Cardiac muscle cell (in vitro differentiated cells and primary cell): ENCODE measurements at regions not wholly inside any gene's neighbourhood (a gene's known extent, or its start where the extent isn't known, plus 50 kb on each side); places are given as distances from the start of the nearest gene placed in this dataset.

Source experiments
- DNase-seq, 2 donors: peaks; one replicate each; pipeline versions ENCODE4 v3.0.0 to v3.0.0-alpha.2; 2010 to 2017; ENCODE audit warnings: low read depth in 1 of 2, low spot score in 1 of 2
- H3K27ac ChIP-seq: fragments of 200-600 bp; sonication (generic); 2 replicates; pipeline ENCODE4 v1.5.1; 2016
- H3K27me3 ChIP-seq: fragments of 200-600 bp; sonication (generic); 2 replicates; pipeline ENCODE4 v1.6.0; 2016; ENCODE audit warnings: control low read depth
- H3K36me3 ChIP-seq: fragments of 200-600 bp; sonication (generic); 2 replicates; pipeline ENCODE4 v1.5.1; 2016; ENCODE audit warnings: control low read depth
- H3K4me1 ChIP-seq: fragments of 200-600 bp; sonication (generic); 2 replicates; pipeline ENCODE4 v1.8.1; 2017; ENCODE audit warnings: low read depth, mild to moderate bottlenecking, mixed run types
- H3K4me3 ChIP-seq: fragments of 200-600 bp; sonication (generic); 2 replicates; pipeline ENCODE4 v1.5.1; 2016; ENCODE audit warnings: mild to moderate bottlenecking
- H3K9me3 ChIP-seq: fragments of 200-600 bp; sonication (generic); 2 replicates; pipeline ENCODE4 v1.5.1; 2017; ENCODE audit warnings: low read depth, mild to moderate bottlenecking, control low read depth
- CTCF ChIP-seq: IDR thresholded peaks from 2 replicates; pipeline ENCODE4 v1.5.1; 2012; ENCODE audit warnings: low read depth, mild to moderate bottlenecking, low read length

- H3K27ac ChIP-seq, result no peak overlapping the region
- peaks cover 3% of the 10 kb centered on the region for H3K4me1 ChIP-seq
- peak in 1 of 2 donors; percentile 45 for DNase-seq
- no peaks in the 10 kb centered on the region for H3K9me3 ChIP-seq
- no peaks in the 10 kb centered on the region for H3K36me3 ChIP-seq
- H3K27me3 ChIP-seq, result no peaks in the 10 kb centered on the region
- no peak for TF ChIP-seq CTCF
- no peak overlapping the region for H3K4me3 ChIP-seq
Measured at GRCh38 chr19:28636016-28636629, 576.8 kb downstream of the UQCRFS1 start.

DNA sequence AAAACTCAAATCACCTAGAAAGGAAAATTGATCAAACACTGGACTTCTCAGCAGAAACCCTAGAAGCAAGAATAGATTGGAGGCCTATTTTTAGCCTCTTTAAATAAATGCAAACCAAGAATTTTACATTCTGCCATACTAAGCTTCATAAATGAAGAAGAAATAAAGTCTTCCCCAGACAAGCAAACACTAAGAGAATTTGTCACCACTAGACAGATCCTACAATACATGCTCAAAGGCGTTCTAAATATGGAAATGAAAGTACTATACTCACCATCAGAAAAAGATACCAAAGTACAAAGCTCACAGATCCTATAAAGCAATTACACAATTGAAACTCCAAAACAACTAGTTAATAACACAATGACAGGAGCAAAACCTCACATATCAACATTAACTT lies 578.1 kb downstream of the UQCRFS1 start:
- TF ChIP-seq CTCF, result no peak
- no peak overlapping the region for H3K27ac ChIP-seq
- H3K4me3 ChIP-seq, result no peak overlapping the region
- H3K9me3 ChIP-seq, result no peaks in the 10 kb centered on the region
- no peaks in the 10 kb centered on the region for H3K36me3 ChIP-seq
- H3K4me1 ChIP-seq, result peaks cover 3% of the 10 kb centered on the region
- H3K27me3 ChIP-seq, result no peaks in the 10 kb centered on the region
- DNase-seq, result no peak

- H3K9me3 ChIP-seq, result no peaks in the 10 kb centered on the region
- DNase-seq, result no peak
- no peak overlapping the region for H3K4me3 ChIP-seq
- peaks cover 3% of the 10 kb centered on the region for H3K4me1 ChIP-seq
- TF ChIP-seq CTCF, result no peak
- no peaks in the 10 kb centered on the region for H3K27me3 ChIP-seq
- H3K36me3 ChIP-seq, result no peaks in the 10 kb centered on the region
- H3K27ac ChIP-seq, result no peak overlapping the region
Measured at GRCh38 chr19:28634019-28634328, 579.0 kb downstream of the UQCRFS1 start.

- DNase-seq, result peak; percentile 44 to 77
- TF ChIP-seq CTCF, result peak; percentile 89
- no peaks in the 10 kb centered on the region for H3K27me3 ChIP-seq
Measured at GRCh38 chr19:28633319-28634018, 579.5 kb downstream of the UQCRFS1 start.

DNA sequence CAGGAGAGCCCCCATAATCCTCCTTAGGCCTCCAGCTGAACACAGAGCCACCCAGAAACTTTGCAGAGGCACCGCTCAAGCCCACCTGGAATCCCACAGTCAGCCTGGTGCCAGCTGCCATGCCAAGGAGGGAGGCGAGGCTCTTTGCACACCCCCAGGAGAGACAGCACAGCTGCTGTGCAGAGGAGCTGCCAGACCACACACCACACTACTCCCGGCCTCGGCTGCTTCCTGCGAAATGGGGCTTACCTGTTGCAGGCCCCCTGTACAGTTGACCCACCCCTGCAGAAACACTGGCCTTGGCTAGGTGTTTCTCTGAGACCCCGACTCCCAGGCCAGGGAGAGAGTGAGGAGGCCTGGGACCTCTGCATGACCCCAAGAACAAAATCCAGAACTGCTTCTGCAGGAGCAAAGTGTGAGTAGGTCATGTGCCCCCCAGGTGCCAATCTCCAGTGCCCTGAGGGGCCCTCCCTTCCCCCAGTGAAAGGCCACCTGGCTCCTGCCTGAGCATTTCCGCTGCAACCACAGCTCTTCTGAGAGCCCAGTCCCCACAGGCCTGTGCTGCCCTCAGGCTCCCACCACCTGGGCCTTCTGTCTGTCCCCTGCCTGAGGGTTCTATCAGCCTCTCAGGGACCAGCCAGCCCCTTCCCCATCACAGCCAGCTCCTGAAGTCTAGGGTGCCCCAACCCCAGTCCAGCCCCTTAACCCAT lies 580.4 kb downstream of the UQCRFS1 start:
- H3K9me3 ChIP-seq, result no peaks in the 10 kb centered on the region
- no peak for TF ChIP-seq CTCF
- DNase-seq, result no peak
- peaks cover 3% of the 10 kb centered on the region for H3K4me1 ChIP-seq
- no peaks in the 10 kb centered on the region for H3K27me3 ChIP-seq
- H3K4me3 ChIP-seq, result no peak overlapping the region
- no peaks in the 10 kb centered on the region for H3K36me3 ChIP-seq
- H3K27ac ChIP-seq, result no peak overlapping the region

More at GRCh38 chr19:28633319-28634018, 579.5 kb downstream of the UQCRFS1 start:
- Histone ChIP-seq H3K27ac (no peak overlapping the region), H3K4me1 (peaks cover 3% of the 10 kb centered on the region), H3K4me3 (no peak overlapping the region), H3K36me3 (no peaks in the 10 kb centered on the region), H3K9me3 (no peaks in the 10 kb centered on the region)
